ENCODE measurements at regions not wholly inside any gene's neighbourhood (a gene's known extent, or its start where the extent isn't known, plus 50 kb on each side); places are given as distances from the start of the nearest gene placed in this dataset.

- TF ChIP-seq ZNF511 (CRISPR knock-in tag; IDR thresholded peaks at IDR 0.05): no peak
- TF ChIP-seq ATF3 (IDR thresholded peaks at IDR 0.05): no peak
- no peak for TF ChIP-seq ATF3 (CRISPR knock-in tag; conservative IDR thresholded peaks at IDR 0.05)
- no peak for TF ChIP-seq CTCF (IDR thresholded peaks at IDR 0.05 in 2 of 3, conservative IDR thresholded peaks at IDR 0.05 in 1 of 3; ENCODE audit: insufficient read depth in 2 of 3, low read depth in 1 of 3, low read length in 3 of 3)
Observed at GRCh38 chr17:14498812-14499211, 197.9 kb downstream of the HS3ST3B1 start.
